Lower leg skin (tissue), 3 donors: ENCODE measurements at regions not wholly inside any gene's neighbourhood (a gene's known extent, or its start where the extent isn't known, plus 50 kb on each side); places are given as distances from the start of the nearest gene placed in this dataset.
"Not testable (repeated sequence)": the region's sequence is repeated elsewhere in the genome, so short reads cannot be mapped to it uniquely, and the experiment has no call there.

ENCODE experiments used
- CTCF ChIP-seq, 3 donors: fragments of 450-650 bp; IDR thresholded peaks; one replicate each; pipeline ENCODE4 v1.5.1; 2016; ENCODE audit warnings: antibody characterized with exemption in 3 of 3, mild to moderate bottlenecking in 3 of 3, moderate library complexity in 2 of 3
- POLR2A ChIP-seq, 2 donors: fragments of 450-650 bp; IDR thresholded peaks; one replicate each; pipeline ENCODE4 v1.6.1; 2016 to 2017; ENCODE audit warnings: antibody characterized with exemption in 2 of 2, mild to moderate bottlenecking in 1 of 2, moderate library complexity in 1 of 2

- not testable (repeated sequence) for TF ChIP-seq POLR2A, CTCF (IDR thresholded peaks at IDR 0.05)
These were observed 137.4 kb upstream of the PTPN20 start for GRCh38 chr10:46773897-46774236.
